GM18502 (cell line): ENCODE measurements at regions not wholly inside any gene's neighbourhood (a gene's known extent, or its start where the extent isn't known, plus 50 kb on each side); places are given as distances from the start of the nearest gene placed in this dataset.
A peak's percentile ranks its signal among the peaks of the same experiment; 100 is the strongest.

ENCODE experiments used
- ATAC-seq: cut with Tn5 transposase; IDR thresholded peaks from one replicate; pipeline ENCODE4 v1.9.1; 2021; ENCODE audit warnings: mild to moderate bottlenecking; ENCODE audit not compliant: unreplicated experiment, poor library complexity

GRCh38 chr6:126792340-126793085, 326.0 kb upstream of the RSPO3 start:
- no peak for ATAC-seq

GRCh38 chr6:126795161-126795560, 323.3 kb upstream of the RSPO3 start:
- ATAC-seq = no peak

- ATAC-seq = no peak
Observed at GRCh38 chr6:126797981-126798380, 320.5 kb upstream of the RSPO3 start.

- ATAC-seq = peak; percentile 32
Observed at GRCh38 chr6:126803769-126804168, 314.7 kb upstream of the RSPO3 start.

GRCh38 chr6:126804332-126805064, 314.0 kb upstream of the RSPO3 start:
- peak; percentile 89 for ATAC-seq

GRCh38 chr6:126805861-126806260, 312.6 kb upstream of the RSPO3 start:
- ATAC-seq = no peak

GRCh38 chr6:126807876-126808275, 310.6 kb upstream of the RSPO3 start:
- ATAC-seq = no peak

GRCh38 chr6:126811321-126811720, 307.1 kb upstream of the RSPO3 start:
- no peak for ATAC-seq

- no peak for ATAC-seq
Observed at GRCh38 chr6:126812010-126812409, 306.5 kb upstream of the RSPO3 start.

GRCh38 chr6:126812651-126813050, 305.8 kb upstream of the RSPO3 start:
- ATAC-seq = no peak

GRCh38 chr6:126820634-126821033, 297.8 kb upstream of the RSPO3 start:
- no peak for ATAC-seq

GRCh38 chr6:126821706-126822105, 296.8 kb upstream of the RSPO3 start:
- no peak for ATAC-seq

- ATAC-seq = no peak
Observed at GRCh38 chr6:126824226-126824625, 294.2 kb upstream of the RSPO3 start.

GRCh38 chr6:126824815-126825214, 293.7 kb upstream of the RSPO3 start:
- no peak for ATAC-seq

GRCh38 chr6:126826166-126826714, 292.2 kb upstream of the RSPO3 start:
- no peak for ATAC-seq

GRCh38 chr6:126831461-126831860, 287.0 kb upstream of the RSPO3 start:
- ATAC-seq = no peak

- ATAC-seq = no peak
Observed at GRCh38 chr6:126842769-126843168, 275.7 kb upstream of the RSPO3 start.

- ATAC-seq = no peak
Observed at GRCh38 chr6:126848119-126848518, 270.4 kb upstream of the RSPO3 start.

- ATAC-seq = no peak
Observed at GRCh38 chr6:126867641-126868040, 250.8 kb upstream of the RSPO3 start.

GRCh38 chr6:126873351-126873750, 245.1 kb upstream of the RSPO3 start:
- no peak for ATAC-seq

- no peak for ATAC-seq
Observed at GRCh38 chr6:126873791-126874190, 244.7 kb upstream of the RSPO3 start.

- no peak for ATAC-seq
Observed at GRCh38 chr6:126876446-126876845, 242.0 kb upstream of the RSPO3 start.
